GM12892 (cell line): ENCODE measurements at regions not wholly inside any gene's neighbourhood (a gene's known extent, or its start where the extent isn't known, plus 50 kb on each side); places are given as distances from the start of the nearest gene placed in this dataset.
A peak's percentile ranks its signal among the peaks of the same experiment; 100 is the strongest.

Experiments
- DNase-seq: peaks from one replicate; pipeline ENCODE4 v3.0.0; 2011; ENCODE audit not compliant: insufficient read length
- FAIRE-seq: peaks from 2 replicates; lab custom pipeline; 2011; peaks lifted over from hg19 to GRCh38; lab: Jason Lieb, UNC
- POLR2A ChIP-seq: IDR thresholded peaks from 2 replicates; pipeline ENCODE4 v1.6.1; 2011; ENCODE audit warnings: low read depth, low read length, control low read depth
- POLR2AphosphoS5 ChIP-seq: IDR thresholded peaks from 2 replicates; pipeline ENCODE4 v1.6.1; 2011; ENCODE audit warnings: low read depth, low read length, control low read depth
- TAF1 ChIP-seq: IDR thresholded peaks from 2 replicates; pipeline ENCODE4 v1.6.1; 2011; ENCODE audit warnings: low read depth, mild to moderate bottlenecking, control low read depth, low read length, borderline replicate concordance

DNA sequence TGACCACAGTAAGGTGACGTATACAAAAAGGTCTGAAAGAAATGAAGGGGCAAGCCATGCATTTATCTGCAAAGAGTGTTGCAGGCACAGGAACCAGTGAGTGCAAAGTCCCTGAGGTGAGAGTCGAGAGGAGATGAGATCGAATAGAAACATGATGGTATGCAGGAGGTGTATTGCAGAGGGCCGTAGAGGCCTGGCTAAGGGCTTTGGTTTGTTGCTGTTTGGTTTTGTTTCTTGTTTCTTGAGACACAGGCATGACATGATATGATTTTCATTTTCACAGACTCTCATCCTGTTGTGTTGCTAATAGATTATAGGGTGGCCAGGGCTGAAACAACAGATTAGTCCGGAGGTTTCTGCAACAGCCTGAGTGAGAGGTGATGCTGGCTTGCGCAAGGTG lies 80.4 kb downstream of the HSPH1 start:
- TF ChIP-seq POLR2AphosphoS5, result no peak
- TF ChIP-seq TAF1, result no peak
- no peak for TF ChIP-seq POLR2A
- no peak for DNase-seq
- FAIRE-seq, result no peak

DNA sequence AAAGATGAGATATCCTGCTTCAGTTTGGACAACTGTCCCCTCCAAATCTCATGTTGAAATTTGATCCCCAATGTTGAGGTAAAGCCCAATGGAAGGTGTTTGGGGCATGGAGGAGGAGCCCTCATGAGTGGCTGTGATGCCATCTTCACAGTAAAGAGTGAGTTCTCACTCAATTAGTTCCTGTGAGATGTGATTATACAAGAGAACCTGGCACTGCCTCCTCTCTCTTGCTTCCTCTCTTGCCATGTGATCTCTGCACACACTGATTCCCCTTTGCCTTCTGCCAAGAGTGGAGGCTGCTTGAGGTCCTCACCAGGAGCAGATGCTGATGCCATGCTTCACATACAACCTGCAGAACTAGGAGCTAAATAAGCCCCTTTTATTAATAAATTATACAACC lies 86.9 kb downstream of the HSPH1 start:
- FAIRE-seq (peak; percentile 73), DNase-seq (no peak)
- TF ChIP-seq POLR2A (no peak), TAF1 (no peak), POLR2AphosphoS5 (no peak)

- peak; percentile 50 for DNase-seq
- TF ChIP-seq POLR2A (no peak), TAF1 (no peak), POLR2AphosphoS5 (no peak)
- FAIRE-seq, result peak; percentile 96
These were observed 87.6 kb downstream of the HSPH1 start for GRCh38 chr13:31073859-31074718.

DNA sequence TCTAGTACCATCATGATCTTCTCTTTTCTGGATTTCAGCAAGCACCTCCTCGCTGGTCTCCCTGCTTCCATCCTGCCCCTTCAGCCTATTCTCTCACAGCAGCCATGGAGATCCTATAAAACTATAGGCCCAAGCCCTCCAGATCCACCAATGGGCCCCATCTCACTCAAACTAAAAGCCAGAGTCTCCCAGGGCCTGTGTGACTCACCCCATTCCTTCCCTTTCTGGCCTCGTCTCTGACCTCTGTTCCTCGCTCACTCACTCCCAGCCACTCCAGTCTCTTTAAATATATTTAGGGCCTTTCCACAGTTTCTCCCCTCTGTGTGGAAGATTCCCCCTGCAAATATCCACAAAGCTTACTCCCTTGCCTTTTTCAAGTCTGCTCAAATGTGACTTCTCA lies 89.7 kb downstream of the HSPH1 start:
- DNase-seq, result no peak
- no peak for FAIRE-seq
- no peak for TF ChIP-seq TAF1

- no peak for FAIRE-seq
- TF ChIP-seq TAF1 (no peak), POLR2A (no peak), POLR2AphosphoS5 (no peak)
- DNase-seq, result no peak
These were observed 91.7 kb downstream of the HSPH1 start for GRCh38 chr13:31069808-31070534.

DNA sequence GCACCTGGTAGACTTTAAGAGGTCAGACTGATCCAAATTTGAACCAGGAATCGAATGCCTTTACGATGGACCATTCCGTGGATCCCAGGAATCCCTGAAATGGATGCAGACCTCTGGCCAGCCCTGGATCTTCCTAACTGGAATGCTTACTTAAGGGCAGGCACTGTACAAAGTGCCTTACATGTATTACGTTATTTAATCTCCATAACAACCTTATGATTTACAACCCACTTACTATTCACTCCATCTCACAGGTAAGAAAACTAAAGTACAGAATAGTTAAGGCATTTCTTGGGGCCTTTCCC lies 93.6 kb downstream of the HSPH1 start:
- TF ChIP-seq POLR2AphosphoS5 (no peak), TAF1 (no peak), POLR2A (no peak)
- FAIRE-seq, result no peak
- no peak for DNase-seq

DNA sequence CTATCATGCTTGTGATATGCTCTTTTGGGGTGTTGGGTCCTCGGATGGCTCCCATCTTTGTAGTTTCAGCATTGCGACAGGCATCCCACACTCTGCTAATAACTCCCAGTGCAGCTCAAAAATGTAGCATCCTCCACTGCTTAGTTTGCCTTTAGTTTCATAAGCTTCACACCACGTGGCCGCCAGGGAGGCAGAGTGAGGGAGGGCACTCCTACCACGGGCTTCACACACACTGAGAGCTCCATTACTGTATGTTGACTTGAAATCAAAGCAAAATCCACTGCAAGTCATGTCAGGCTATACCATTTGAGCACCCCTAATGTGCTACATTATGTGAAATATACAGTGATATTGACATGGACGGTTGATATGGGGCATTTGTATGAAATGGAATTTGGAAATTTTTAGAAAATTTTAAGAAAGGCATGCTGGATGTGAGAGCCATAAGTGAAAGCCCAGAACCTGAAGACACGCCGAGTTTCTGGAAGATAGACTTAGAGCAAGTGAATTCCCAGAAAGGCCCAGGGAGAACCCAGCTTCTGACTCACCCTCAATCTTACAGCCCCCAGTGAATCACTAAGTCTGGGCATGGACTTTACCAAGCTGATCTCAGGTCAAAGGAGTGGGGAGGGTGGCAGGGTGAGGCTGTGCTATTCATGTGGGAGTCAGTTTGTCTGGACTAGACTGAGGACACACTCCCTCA lies 94.1 kb downstream of the HSPH1 start:
- DNase-seq (no peak), FAIRE-seq (no peak)

GRCh38 chr13:31064636-31065035 lies 97.1 kb downstream of the HSPH1 start:
- no peak for FAIRE-seq
- no peak for DNase-seq
- TF ChIP-seq POLR2AphosphoS5 (no peak), POLR2A (no peak), TAF1 (no peak)

More for the DNA sequence above, 94.1 kb downstream of the HSPH1 start:
- no peak for TF ChIP-seq POLR2A
- TF ChIP-seq TAF1, result no peak
- no peak for TF ChIP-seq POLR2AphosphoS5

- no peak for TF ChIP-seq POLR2A
- no peak for FAIRE-seq
These were observed 97.9 kb downstream of the HSPH1 start for GRCh38 chr13:31063772-31064171.

GRCh38 chr13:31060655-31061054 lies 101.0 kb downstream of the HSPH1 start:
- no peak for TF ChIP-seq POLR2AphosphoS5
- TF ChIP-seq POLR2A, result no peak
- TF ChIP-seq TAF1, result no peak
- no peak for FAIRE-seq

More at GRCh38 chr13:31063772-31064171, 97.9 kb downstream of the HSPH1 start:
- DNase-seq, result no peak

DNA sequence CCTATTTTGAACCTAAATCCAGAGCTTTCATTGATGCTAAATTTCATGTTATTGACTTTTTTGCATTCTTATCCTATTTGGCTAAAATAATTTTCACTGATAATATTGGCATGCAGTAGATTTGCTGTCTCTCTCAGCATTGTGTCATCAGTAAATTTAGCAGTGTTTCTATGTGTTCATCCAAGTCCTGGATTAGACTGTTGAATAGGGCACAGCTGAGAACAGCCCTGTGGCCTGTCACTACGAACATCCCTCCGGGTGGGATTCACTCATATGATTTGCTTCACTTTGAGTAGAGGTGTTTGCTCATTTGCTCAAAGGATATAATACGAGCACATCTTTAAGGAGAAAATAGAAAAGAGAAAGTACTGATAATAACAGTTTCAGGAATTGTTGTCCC lies 101.5 kb downstream of the HSPH1 start:
- DNase-seq (no peak), FAIRE-seq (no peak)

More at GRCh38 chr13:31060655-31061054, 101.0 kb downstream of the HSPH1 start:
- no peak for DNase-seq

GRCh38 chr13:31057403-31058033 lies 104.2 kb downstream of the HSPH1 start:
- DNase-seq, result no peak
- no peak for FAIRE-seq
- TF ChIP-seq TAF1, result no peak
- no peak for TF ChIP-seq POLR2AphosphoS5
- TF ChIP-seq POLR2A, result no peak

More for the DNA sequence above, 101.5 kb downstream of the HSPH1 start:
- no peak for TF ChIP-seq POLR2A
- TF ChIP-seq TAF1, result no peak
- TF ChIP-seq POLR2AphosphoS5, result no peak
